Spleen (tissue), 7 donors: ENCODE measurements at regions not wholly inside any gene's neighbourhood (a gene's known extent, or its start where the extent isn't known, plus 50 kb on each side); places are given as distances from the start of the nearest gene placed in this dataset.

Experiments
- CTCF ChIP-seq, 11 experiments: fragments of 200-600 bp in 7 of 11; fragments of 450-650 bp in 4 of 11; sonication (generic) in 4 of 11; IDR thresholded peaks in 8 of 11; conservative IDR thresholded peaks in 3 of 11; 1 replicate in 7 of 11; 2 replicates in 4 of 11; pipeline versions ENCODE4 v1.4.0 to v1.8.0; 2016 to 2021; ENCODE audit warnings: antibody characterized with exemption in 11 of 11, inconsistent platforms in 4 of 11, mild to moderate bottlenecking in 1 of 11
- POLR2A ChIP-seq, 3 donors: fragments of 450-650 bp; IDR thresholded peaks; one replicate each; pipeline ENCODE4 v1.5.1; 2017; ENCODE audit warnings: antibody characterized with exemption in 3 of 3, mild to moderate bottlenecking in 1 of 3
- donor health status: DM: no; HTN: no; CAD: no; lungs with moderate emphysema.
- donor health status: DM: no; HTN: no; CAD: no.
- donor health status: DM: no; HTN: no; CAD: no.

GRCh38 chr14:30225176-30225575 is 297.5 kb upstream of the PRKD1 start:
- TF ChIP-seq CTCF (IDR thresholded peaks at IDR 0.05 in 8 of 11, conservative IDR thresholded peaks at IDR 0.05 in 3 of 11) (no peak), POLR2A (IDR thresholded peaks at IDR 0.05) (no peak)
